IPS-20b (cell line): ENCODE measurements at regions not wholly inside any gene's neighbourhood (a gene's known extent, or its start where the extent isn't known, plus 50 kb on each side); places are given as distances from the start of the nearest gene placed in this dataset.

Experiments
- H3K27ac ChIP-seq: one replicate; pipeline ENCODE4 v1.5.1; 2013; ENCODE audit warnings: low read length
- H3K27me3 ChIP-seq: 2 replicates; pipeline ENCODE4 v1.6.1; 2013; ENCODE audit warnings: mild to moderate bottlenecking, low read length, inconsistent platforms; ENCODE audit not compliant: insufficient read depth
- H3K36me3 ChIP-seq: 2 replicates; pipeline ENCODE4 v1.6.1; 2013; ENCODE audit warnings: low read depth, mild to moderate bottlenecking, inconsistent platforms, low read length, moderate library complexity; ENCODE audit not compliant: insufficient read depth
- H3K4me1 ChIP-seq: 2 replicates; pipeline ENCODE4 v1.6.1; 2013; ENCODE audit warnings: mild to moderate bottlenecking, control low read depth, inconsistent platforms, low read length, moderate library complexity; ENCODE audit not compliant: insufficient read depth
- H3K4me3 ChIP-seq: 2 replicates; pipeline ENCODE4 v1.5.1; 2013; ENCODE audit warnings: mild to moderate bottlenecking, low read length, inconsistent platforms
- H3K9ac ChIP-seq: 2 replicates; pipeline ENCODE4 v1.6.1; 2013; ENCODE audit warnings: low read depth, mild to moderate bottlenecking, inconsistent platforms, low read length, moderate library complexity
- H3K9me3 ChIP-seq: 2 replicates; pipeline ENCODE4 v1.6.1; 2013; ENCODE audit warnings: mild to moderate bottlenecking, low read depth, low read length, inconsistent platforms; ENCODE audit not compliant: insufficient read depth

DNA sequence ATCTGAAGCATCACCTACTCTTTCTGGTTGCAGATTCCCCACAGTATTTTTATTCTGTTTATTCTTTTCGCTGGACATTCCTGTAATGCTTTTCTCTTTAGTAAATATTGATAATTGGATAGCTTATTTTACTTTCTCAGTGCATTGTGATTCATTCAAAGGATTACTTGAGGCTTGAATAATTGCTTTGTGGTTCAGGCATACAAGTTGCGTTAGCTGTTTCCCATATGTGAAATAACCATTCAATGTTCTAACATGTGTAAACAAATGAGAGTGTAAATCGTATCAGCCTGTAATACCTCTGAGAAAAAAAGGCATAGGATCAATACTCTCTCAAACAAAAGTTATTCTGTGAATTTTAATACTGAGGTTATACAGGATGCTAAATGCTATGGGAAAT is 1004.2 kb upstream of the SEL1L start:
- H3K27ac ChIP-seq = no peak overlapping the region
- no peaks in the 10 kb centered on the region for H3K27me3 ChIP-seq
- H3K36me3 ChIP-seq = no peaks in the 10 kb centered on the region
- H3K9ac ChIP-seq = no peak overlapping the region
- no peaks in the 10 kb centered on the region for H3K9me3 ChIP-seq
- H3K4me3 ChIP-seq = no peak overlapping the region
- H3K4me1 ChIP-seq = no peaks in the 10 kb centered on the region

DNA sequence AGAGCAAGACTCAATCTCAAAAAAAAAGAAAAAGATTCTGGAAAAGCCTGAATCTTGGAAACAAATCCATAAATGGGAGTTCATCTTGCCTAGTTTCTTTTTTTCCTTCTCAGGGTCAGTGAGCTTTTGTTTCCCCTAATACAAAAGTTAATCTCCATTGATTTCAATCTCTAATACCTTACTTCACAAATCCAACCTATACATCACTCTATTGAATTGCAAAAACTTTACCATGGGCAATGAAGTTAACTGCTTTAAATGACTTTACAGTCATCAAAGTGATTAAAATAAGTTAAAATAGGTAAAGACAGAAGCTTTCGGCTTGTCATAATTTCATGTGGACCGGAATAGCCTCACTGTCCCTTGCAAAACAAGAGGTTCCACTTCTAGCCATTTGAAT is 1012.7 kb upstream of the SEL1L start:
- Histone ChIP-seq H3K4me1 (no peaks in the 10 kb centered on the region), H3K27ac (no peak overlapping the region), H3K4me3 (no peak overlapping the region), H3K9me3 (no peaks in the 10 kb centered on the region), H3K9ac (no peak overlapping the region), H3K27me3 (no peaks in the 10 kb centered on the region), H3K36me3 (no peaks in the 10 kb centered on the region)

DNA sequence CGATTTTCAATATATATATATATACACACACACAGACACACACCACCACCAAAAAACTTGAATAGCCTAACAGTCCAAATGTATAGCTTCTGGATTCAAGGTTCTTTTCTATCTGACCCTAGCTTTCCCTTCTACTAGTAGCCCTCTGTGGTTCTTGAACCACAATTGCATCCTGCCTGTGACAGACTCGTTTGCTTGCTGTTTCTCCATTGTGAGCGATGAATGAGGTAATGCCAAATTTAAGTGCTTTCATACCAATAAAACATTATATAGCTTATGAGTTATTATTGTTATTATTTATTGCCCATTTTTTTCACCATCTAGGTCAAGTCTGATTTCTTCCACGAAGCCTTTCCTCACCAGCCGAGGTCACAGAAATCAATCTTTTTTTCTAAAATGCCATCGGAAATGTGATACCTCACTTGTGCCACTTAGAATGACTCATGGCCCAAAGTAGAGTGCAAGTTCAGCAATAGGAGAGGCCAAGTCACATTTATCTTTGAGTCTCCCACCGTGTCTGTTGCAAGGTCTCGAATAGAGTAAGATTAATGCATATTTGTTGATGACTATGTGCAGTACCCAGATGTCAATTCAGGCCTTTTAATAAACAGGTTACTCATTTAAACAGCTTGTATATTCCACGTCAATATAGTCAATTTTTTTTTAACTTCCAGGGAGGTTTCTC is 1015.8 kb upstream of the SEL1L start:
- no peaks in the 10 kb centered on the region for H3K27me3 ChIP-seq
- no peaks in the 10 kb centered on the region for H3K9me3 ChIP-seq

DNA sequence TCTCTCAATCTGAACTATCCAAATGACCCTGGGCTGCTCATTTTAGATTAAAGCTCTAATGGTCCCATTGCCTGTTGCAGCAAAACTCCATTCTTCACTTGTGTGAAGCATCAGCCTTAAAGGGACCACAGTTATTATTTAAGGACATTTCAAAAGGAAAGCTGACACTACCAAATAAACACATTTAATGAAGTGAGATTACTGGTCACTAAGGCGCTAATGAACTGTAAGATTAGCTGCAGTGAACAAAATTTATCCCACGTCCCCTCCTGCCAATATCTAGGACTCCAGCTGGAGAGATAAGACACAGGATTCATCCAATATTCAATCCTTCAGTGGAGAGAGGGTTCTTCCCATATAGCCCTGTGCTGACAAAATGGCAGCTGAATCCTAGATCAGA is 1029.2 kb upstream of the SEL1L start:
- Histone ChIP-seq H3K36me3 (no peaks in the 10 kb centered on the region), H3K27ac (no peak overlapping the region), H3K27me3 (no peaks in the 10 kb centered on the region), H3K4me1 (no peaks in the 10 kb centered on the region), H3K9ac (no peak overlapping the region), H3K9me3 (no peaks in the 10 kb centered on the region), H3K4me3 (no peak overlapping the region)

More for the DNA sequence above, 1015.8 kb upstream of the SEL1L start:
- no peak overlapping the region for H3K4me3 ChIP-seq
- no peaks in the 10 kb centered on the region for H3K36me3 ChIP-seq
- H3K9ac ChIP-seq = no peak overlapping the region
- H3K4me1 ChIP-seq = no peaks in the 10 kb centered on the region
- no peak overlapping the region for H3K27ac ChIP-seq

DNA sequence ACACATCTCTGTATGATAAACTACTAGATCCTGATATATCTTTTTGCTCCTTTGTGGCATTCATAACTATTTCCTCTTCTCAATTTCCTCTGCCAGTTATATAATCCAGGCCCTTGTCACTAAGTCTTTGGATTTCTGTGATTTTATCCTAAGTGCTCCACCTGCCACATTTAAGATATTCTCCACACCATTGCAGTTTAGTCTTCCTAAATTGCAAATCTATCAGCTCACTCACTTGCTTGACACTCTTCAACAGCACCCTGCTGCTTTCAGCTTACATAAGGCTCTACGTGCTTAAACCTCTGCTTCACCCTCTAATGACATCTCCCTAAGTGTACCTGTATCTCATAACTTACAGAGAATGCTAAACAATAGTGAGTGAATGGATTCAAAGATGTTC is 1032.2 kb upstream of the SEL1L start:
- Histone ChIP-seq H3K9me3 (no peaks in the 10 kb centered on the region), H3K27ac (no peak overlapping the region), H3K4me1 (no peaks in the 10 kb centered on the region), H3K27me3 (no peaks in the 10 kb centered on the region), H3K36me3 (no peaks in the 10 kb centered on the region), H3K9ac (no peak overlapping the region), H3K4me3 (no peak overlapping the region)

DNA sequence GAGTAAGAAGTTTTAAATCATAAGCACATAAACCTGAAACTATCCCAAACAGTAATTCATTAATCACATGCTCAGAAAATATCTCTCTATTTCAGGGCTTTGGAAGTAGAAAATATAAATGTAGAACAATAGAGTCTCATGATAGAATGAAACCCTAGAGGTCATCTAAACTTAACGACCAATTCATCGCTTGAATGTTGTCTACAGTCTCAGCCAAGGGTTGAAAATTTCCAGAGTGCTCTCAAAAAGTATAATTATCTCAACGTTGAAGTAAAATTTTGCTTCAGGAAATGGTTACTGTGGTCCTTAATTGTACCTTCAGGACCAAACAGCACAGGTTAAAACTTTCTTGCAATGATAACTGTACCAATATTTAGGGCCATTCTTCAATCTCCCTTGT is 1053.6 kb upstream of the SEL1L start:
- Histone ChIP-seq H3K4me3 (no peak overlapping the region), H3K27ac (no peak overlapping the region), H3K9ac (no peak overlapping the region)

DNA sequence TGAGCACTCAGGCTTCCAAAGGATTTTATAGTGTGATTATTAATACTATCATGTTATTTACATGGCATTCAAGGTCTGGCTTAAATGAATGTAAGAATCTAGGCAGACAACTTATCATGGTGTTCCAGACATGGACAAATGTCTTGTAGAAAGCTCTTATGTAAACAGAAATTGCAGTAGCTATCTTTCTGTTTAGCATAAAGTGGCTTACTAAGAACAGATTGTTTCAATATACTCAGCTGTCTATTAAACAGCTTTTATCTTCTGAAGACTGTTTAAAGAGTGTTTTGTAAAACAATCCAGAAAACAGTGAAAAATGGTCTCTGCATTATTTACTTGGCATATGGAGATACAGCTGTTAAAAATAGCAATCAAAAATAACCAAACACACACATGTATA is 1061.8 kb upstream of the SEL1L start:
- Histone ChIP-seq H3K4me1 (no peaks in the 10 kb centered on the region), H3K9me3 (no peaks in the 10 kb centered on the region), H3K36me3 (no peaks in the 10 kb centered on the region), H3K27ac (no peak overlapping the region), H3K9ac (no peak overlapping the region), H3K27me3 (no peaks in the 10 kb centered on the region), H3K4me3 (no peak overlapping the region)

More for the DNA sequence above, 1053.6 kb upstream of the SEL1L start:
- H3K9me3 ChIP-seq = no peaks in the 10 kb centered on the region
- H3K4me1 ChIP-seq = no peaks in the 10 kb centered on the region
- no peaks in the 10 kb centered on the region; the same call in 1 of the 2 replicates for H3K27me3 ChIP-seq
- no peaks in the 10 kb centered on the region for H3K36me3 ChIP-seq

DNA sequence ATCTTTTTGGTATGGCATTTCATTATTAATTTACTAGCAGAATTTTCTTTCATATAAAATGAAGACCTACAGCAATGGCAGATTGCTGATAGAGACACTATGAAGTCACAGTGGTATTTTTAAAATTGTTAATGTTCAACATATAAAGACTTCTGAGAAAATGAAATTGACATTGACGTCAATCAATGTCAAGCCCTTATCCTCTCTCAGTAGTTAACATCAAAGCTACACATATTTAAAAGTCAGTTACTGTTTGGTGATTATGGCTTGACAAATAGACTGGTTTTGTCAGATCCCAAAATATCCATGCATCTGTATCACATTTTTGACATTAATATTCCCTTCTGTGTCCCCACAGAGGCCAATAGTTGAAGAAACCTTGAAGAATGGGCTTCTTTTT is 1069.1 kb upstream of the SEL1L start:
- no peak overlapping the region for H3K27ac ChIP-seq
- H3K4me1 ChIP-seq = no peaks in the 10 kb centered on the region
- H3K9ac ChIP-seq = no peak overlapping the region
- H3K36me3 ChIP-seq = no peaks in the 10 kb centered on the region
- H3K27me3 ChIP-seq = no peaks in the 10 kb centered on the region
- H3K9me3 ChIP-seq = no peaks in the 10 kb centered on the region
- H3K4me3 ChIP-seq = no peak overlapping the region

DNA sequence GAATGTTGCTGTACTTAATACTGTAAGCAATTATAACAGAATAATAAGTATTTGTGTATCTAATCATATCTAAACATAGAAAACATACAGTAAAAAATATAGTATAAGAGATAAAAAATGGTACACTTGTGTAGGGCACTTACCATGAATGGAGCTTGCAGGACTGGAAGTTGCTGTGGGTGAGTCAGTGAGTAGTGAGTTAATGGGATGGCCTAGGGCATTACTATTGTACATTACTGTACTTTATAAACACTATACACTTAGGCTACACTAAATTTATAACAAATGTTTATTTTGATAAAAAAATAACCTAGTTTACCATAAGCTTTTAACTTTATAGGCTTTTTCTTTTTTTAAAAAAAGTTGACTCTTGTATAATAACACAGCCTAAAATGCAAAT is 1071.2 kb upstream of the SEL1L start:
- Histone ChIP-seq H3K9ac (no peak overlapping the region), H3K36me3 (no peaks in the 10 kb centered on the region), H3K27ac (no peak overlapping the region), H3K4me3 (no peak overlapping the region), H3K4me1 (no peaks in the 10 kb centered on the region), H3K27me3 (no peaks in the 10 kb centered on the region), H3K9me3 (no peaks in the 10 kb centered on the region)

DNA sequence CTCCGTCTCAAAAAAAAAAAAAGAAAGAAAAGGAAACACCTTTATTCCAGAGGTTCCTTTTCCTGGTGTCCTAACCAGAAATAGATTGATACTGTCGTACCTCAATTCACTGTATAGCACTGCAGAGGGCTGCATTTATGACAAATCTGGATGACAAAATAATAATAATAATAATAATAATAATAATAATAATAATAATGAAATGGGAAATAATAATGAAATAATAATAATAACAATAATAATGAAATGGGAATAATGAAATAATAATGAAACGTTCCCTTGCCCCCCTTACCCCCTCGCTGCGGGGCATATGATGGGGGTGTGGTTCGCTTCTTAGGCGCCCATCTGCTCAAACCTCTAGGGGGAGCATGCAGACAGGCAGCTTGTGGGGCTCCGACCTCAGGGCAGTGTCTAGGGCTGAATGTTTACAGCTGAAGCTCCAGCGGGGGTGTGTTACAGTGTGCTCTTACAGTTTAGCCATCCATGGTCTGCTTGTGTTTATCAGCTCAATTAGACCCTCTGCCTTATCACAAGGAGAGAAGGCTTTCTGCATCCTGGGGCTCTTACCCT is 1088.3 kb upstream of the SEL1L start:
- Histone ChIP-seq H3K4me1 (no peaks in the 10 kb centered on the region), H3K4me3 (no peak overlapping the region), H3K27ac (no peak overlapping the region), H3K9me3 (no peaks in the 10 kb centered on the region), H3K36me3 (no peaks in the 10 kb centered on the region), H3K27me3 (no peaks in the 10 kb centered on the region), H3K9ac (no peak overlapping the region)

DNA sequence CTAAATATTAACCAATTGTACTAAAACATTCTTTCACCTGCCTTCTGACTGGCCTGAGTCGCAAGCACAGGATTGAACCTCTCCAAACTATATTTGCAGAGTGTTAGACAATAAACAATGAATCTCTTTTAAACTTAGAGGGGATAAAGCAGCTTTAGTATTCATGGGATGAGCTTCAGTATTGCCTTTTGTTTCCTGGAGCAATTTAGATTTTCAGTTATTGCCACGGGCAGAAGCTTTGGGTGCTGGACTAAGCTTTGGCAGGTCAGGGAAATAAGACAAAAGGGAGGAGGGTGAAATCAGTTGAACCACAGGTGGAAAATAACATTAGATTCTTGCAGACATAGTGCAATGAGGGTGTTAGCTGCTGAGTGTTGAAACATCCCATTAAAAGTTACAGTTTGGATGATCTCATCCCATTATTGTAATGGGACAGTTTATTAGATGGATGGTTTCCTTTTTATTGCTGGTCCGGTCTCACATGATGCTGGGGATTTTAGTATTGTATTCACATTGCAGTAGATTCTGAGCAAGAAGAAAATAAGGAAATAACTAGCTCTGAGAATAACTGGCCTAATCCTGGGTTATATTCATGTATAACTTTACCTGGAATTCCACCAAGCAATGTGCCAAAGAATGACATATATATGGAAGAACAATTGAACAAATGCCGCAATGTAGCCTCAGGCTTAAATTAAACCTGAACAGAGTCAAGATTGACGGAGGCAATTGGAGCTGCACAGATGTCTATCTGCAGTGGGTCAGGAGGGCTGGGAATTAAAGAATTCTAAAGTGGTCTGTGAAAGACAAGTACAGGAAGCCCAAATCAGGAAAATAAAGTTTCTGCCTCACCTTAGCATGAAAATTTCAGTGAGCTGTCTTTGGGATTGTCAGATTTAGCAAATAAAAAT is 1092.8 kb upstream of the SEL1L start:
- Histone ChIP-seq H3K9me3 (no peaks in the 10 kb centered on the region), H3K36me3 (no peaks in the 10 kb centered on the region), H3K27ac (no peak overlapping the region), H3K9ac (no peak overlapping the region), H3K4me1 (no peaks in the 10 kb centered on the region), H3K27me3 (no peaks in the 10 kb centered on the region), H3K4me3 (no peak overlapping the region)

DNA sequence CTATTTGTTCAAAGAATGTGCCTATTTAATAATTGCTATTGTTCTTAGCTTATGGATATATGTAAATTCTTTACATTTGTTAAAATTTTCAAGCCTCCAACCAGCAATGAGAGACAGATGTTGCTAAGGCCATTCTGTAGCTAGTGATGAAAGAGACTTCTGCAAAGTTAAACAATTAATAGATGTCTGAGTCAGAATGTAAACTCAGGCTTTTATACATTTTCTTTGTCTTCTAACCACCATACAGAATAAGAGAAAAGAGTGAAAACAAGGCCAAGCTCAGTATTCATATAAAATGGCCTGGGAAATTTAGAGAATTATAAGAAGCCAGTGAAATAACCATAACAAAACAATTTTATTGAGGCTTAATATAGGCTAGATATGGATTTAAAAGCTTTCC is 1102.3 kb upstream of the SEL1L start:
- no peaks in the 10 kb centered on the region for H3K27me3 ChIP-seq
- no peak overlapping the region for H3K27ac ChIP-seq
- H3K9me3 ChIP-seq = no peaks in the 10 kb centered on the region
- no peak overlapping the region for H3K9ac ChIP-seq
- no peaks in the 10 kb centered on the region for H3K36me3 ChIP-seq
- no peaks in the 10 kb centered on the region for H3K4me1 ChIP-seq
- no peak overlapping the region for H3K4me3 ChIP-seq
